Spinal cord (tissue), 9 donors: ENCODE measurements at regions not wholly inside any gene's neighbourhood (a gene's known extent, or its start where the extent isn't known, plus 50 kb on each side); places are given as distances from the start of the nearest gene placed in this dataset.

Experiments
- DNase-seq, 6 donors: peaks; one replicate each; pipeline versions ENCODE4 v3.0.0 to v3.0.0-alpha.2; 2013 to 2015; ENCODE audit warnings: low spot score in 6 of 6, low read depth in 4 of 6
- H3K27ac ChIP-seq: one replicate; pipeline ENCODE4 v1.5.1; 2013; ENCODE audit warnings: low read depth, low read length, control low read depth
- H3K27me3 ChIP-seq: one replicate; pipeline ENCODE4 v1.6.1; 2013; ENCODE audit warnings: low read length; ENCODE audit not compliant: control insufficient read depth, insufficient read depth
- H3K36me3 ChIP-seq: one replicate; pipeline ENCODE4 v1.6.1; 2013; ENCODE audit warnings: low read length; ENCODE audit not compliant: control insufficient read depth, insufficient read depth
- H3K4me1 ChIP-seq: one replicate; pipeline ENCODE4 v1.6.1; 2013; ENCODE audit warnings: low read length; ENCODE audit not compliant: control insufficient read depth, insufficient read depth
- H3K4me3 ChIP-seq: one replicate; pipeline ENCODE4 v1.5.1; 2013; ENCODE audit warnings: low read depth, low read length, control low read depth
- H3K9me3 ChIP-seq: one replicate; pipeline ENCODE4 v1.6.1; 2013; ENCODE audit warnings: low read length; ENCODE audit not compliant: control insufficient read depth, insufficient read depth
- WGBS: methylation state at CpG from one replicate; pipeline ENCODE4 v1.1.5; 2013; ENCODE audit warnings: missing lambda C conversion rate; ENCODE audit not compliant: insufficient coverage; 5-methylcytosine and 5-hydroxymethylcytosine counted together
- donor health status: healthy.

GRCh38 chr6:67896476-67896875 lies 738.6 kb upstream of the ADGRB3 start:
- H3K27ac ChIP-seq = no peak overlapping the region
- no peaks in the 10 kb centered on the region for H3K36me3 ChIP-seq
- DNase-seq = peak in 1 of 6 donors; percentile 1
- no peaks in the 10 kb centered on the region for H3K4me1 ChIP-seq
- WGBS = no CpG with 5 or more reads among the region's 1 CpG
- no peaks in the 10 kb centered on the region for H3K9me3 ChIP-seq
- no peaks in the 10 kb centered on the region for H3K27me3 ChIP-seq
- H3K4me3 ChIP-seq = no peak overlapping the region

- no peaks in the 10 kb centered on the region for H3K36me3 ChIP-seq
- H3K4me3 ChIP-seq = no peak overlapping the region
- H3K4me1 ChIP-seq = no peaks in the 10 kb centered on the region
- WGBS = no CpG with 5 or more reads among the region's 2 CpGs
- H3K27me3 ChIP-seq = no peaks in the 10 kb centered on the region
- peaks cover under 1% of the 10 kb centered on the region for H3K9me3 ChIP-seq
- H3K27ac ChIP-seq = no peak overlapping the region
- DNase-seq = no peak
Observed at GRCh38 chr6:67889682-67889995, 745.4 kb upstream of the ADGRB3 start.

DNA sequence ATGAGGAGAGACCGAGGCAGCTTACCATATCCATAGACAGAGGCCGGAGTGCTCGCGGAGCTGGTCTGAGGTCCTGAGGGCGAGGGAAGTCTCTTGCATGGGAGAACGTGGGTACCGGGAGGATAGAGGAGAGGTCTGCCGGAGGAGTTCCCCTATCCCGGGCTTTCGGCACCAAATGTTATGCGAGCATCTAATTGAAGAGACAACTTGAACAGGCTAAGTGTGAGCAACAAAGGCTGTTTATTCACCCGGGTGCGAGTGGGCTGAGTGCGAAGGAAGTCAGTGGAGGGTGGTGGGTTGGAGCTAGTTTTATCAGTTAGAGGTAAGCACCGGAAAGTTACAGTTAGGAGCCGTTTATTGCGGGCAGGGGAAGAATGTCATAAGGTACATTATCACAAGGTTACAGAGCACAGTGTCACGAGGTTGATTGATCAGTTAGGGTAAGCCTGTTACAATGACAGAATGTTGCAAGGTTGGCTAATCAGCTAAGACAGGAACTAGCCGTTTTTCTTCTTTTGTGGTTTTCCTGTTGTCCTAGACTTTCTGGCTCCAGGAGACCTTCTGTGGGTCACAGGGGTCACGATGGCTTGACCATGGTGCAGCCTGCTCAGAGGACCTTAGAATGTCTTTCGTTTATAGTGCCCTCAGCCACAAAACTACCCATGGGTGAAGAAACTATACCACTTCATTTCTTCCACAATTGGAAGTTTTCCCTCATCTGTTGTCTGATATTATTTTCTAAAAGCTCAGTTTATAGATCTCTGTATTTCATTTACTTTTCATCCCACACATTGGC lies 746.0 kb upstream of the ADGRB3 start:
- Histone ChIP-seq H3K4me3 (no peak overlapping the region), H3K27me3 (no peaks in the 10 kb centered on the region), H3K9me3 (peaks cover 1% of the 10 kb centered on the region), H3K36me3 (no peaks in the 10 kb centered on the region), H3K27ac (no peak overlapping the region), H3K4me1 (no peaks in the 10 kb centered on the region)
- whole genome bisulfite sequencing = 94% methylated on average over 21 of the region's 21 CpGs
- DNase-seq = no peak

DNA sequence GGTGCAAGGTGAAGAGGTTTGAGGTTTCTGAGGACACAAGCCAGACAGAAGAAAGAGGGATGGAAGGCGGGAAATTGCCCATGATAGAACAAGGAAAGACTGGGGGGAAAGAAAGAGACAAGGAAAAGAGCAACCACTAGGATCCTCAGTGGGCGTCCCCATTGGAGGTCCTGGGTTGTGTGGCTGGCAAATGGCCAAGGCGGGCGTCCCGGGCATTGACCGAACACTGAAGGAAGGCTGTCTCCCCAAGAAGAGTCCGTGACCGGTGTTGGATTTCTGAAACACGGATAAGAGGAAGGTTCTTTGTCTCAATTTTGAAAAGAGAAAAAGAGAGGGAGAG lies 746.6 kb upstream of the ADGRB3 start:
- Histone ChIP-seq H3K27me3 (no peaks in the 10 kb centered on the region), H3K36me3 (no peaks in the 10 kb centered on the region), H3K9me3 (peaks cover 1% of the 10 kb centered on the region), H3K4me3 (no peak overlapping the region), H3K27ac (no peak overlapping the region), H3K4me1 (no peaks in the 10 kb centered on the region)
- no peak for DNase-seq
- WGBS = 98% methylated on average over 9 of the region's 9 CpGs

- H3K27me3 ChIP-seq = no peaks in the 10 kb centered on the region
- no peak for DNase-seq
- H3K4me1 ChIP-seq = no peaks in the 10 kb centered on the region
- no peak overlapping the region for H3K4me3 ChIP-seq
- no peaks in the 10 kb centered on the region for H3K36me3 ChIP-seq
- no peak overlapping the region for H3K27ac ChIP-seq
- 94% methylated on average over 12 of the region's 17 CpGs for WGBS
- peaks cover 1% of the 10 kb centered on the region for H3K9me3 ChIP-seq
Observed at GRCh38 chr6:67887747-67888545, 747.1 kb upstream of the ADGRB3 start.

DNA sequence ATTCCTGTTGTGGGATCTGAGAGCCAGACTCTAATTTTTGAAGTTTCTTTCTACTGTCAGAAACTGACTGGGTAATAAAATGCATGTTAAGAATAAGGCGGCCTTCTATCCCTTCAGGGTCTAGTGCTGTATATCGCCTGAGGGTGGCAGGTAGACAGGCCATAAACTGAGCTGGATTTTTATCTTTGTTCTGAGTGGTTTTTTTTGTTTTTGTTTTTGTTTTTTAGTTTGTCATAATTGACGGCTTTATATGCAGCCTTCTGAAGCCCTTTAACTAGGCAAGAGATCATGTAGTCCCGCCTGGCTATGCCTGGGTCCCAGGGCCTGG lies 747.7 kb upstream of the ADGRB3 start:
- no peak overlapping the region for H3K27ac ChIP-seq
- DNase-seq = no peak
- H3K36me3 ChIP-seq = no peaks in the 10 kb centered on the region
- H3K27me3 ChIP-seq = no peaks in the 10 kb centered on the region
- no peaks in the 10 kb centered on the region for H3K4me1 ChIP-seq
- no peak overlapping the region for H3K4me3 ChIP-seq
- 99% methylated on average over 4 of the region's 4 CpGs for WGBS
- peaks cover 1% of the 10 kb centered on the region for H3K9me3 ChIP-seq

DNA sequence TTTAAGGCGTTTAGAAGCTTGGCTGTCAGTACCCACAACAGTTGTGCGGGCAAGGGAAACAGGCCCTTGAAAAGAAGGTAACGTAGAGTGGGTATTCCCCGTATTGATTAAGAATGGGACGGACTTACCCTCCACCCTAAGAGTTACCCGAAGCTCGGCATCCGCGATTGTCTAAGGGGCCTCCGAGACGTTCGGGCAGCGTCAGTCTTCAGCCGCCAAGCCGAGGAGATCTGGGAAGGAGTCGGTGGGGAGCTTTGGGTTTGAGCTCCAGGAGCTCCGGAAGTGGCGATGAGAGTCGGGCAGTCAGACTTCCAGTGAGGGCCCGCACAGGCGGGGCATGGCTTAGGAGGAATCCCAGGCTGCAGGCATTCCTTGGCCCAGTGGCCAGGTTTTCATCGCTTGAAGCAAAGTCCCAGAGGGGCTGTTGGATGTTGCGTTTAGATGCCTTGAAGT lies 748.2 kb upstream of the ADGRB3 start:
- H3K4me3 ChIP-seq = no peak overlapping the region
- H3K36me3 ChIP-seq = no peaks in the 10 kb centered on the region
- H3K27ac ChIP-seq = no peak overlapping the region
- 97% methylated on average over 15 of the region's 23 CpGs for WGBS
- no peaks in the 10 kb centered on the region for H3K4me1 ChIP-seq
- no peak for DNase-seq
- H3K27me3 ChIP-seq = no peaks in the 10 kb centered on the region
- H3K9me3 ChIP-seq = peaks cover 1% of the 10 kb centered on the region

GRCh38 chr6:67886036-67886707 lies 748.9 kb upstream of the ADGRB3 start:
- Histone ChIP-seq H3K27ac (no peak overlapping the region), H3K27me3 (no peaks in the 10 kb centered on the region), H3K4me3 (no peak overlapping the region), H3K4me1 (no peaks in the 10 kb centered on the region), H3K9me3 (peaks cover 1% of the 10 kb centered on the region), H3K36me3 (no peaks in the 10 kb centered on the region)
- WGBS = 90% methylated on average over 5 of the region's 5 CpGs
- DNase-seq = no peak

- Histone ChIP-seq H3K27me3 (no peaks in the 10 kb centered on the region), H3K27ac (no peak overlapping the region), H3K4me1 (no peaks in the 10 kb centered on the region), H3K4me3 (no peak overlapping the region), H3K36me3 (no peaks in the 10 kb centered on the region), H3K9me3 (peaks cover 1% of the 10 kb centered on the region)
- no peak for DNase-seq
- 95% methylated on average over 14 of the region's 14 CpGs for WGBS
Observed at GRCh38 chr6:67885081-67886033, 749.7 kb upstream of the ADGRB3 start.
